ENCODE measurements at regions not wholly inside any gene's neighbourhood (a gene's known extent, or its start where the extent isn't known, plus 50 kb on each side); places are given as distances from the start of the nearest gene placed in this dataset.
"Not testable (repeated sequence)": the region's sequence is repeated elsewhere in the genome, so short reads cannot be mapped to it uniquely, and the experiment has no call there.

DNA sequence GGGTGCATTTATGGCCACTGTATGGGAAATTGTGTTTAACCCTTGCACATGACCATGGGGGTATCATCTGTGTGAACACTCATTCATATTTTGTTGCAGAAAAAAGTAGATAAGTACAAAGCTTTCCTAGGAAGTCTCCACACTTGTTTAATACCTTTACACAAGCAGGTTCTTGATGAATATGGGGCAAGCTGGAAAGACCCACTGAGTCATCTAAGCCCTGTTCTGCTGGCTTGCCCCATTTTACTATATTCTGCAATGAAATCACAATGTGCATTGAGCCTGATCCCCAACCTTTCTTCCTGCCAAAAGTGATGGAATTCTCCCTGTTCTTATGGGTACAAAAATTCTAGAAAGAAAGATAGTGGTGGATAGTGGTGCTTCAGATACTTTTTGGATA lies 99.8 kb downstream of the CCDC71L start:
- no peak for DNase-seq

GRCh38 chr7:106560482-106560881 lies 100.5 kb downstream of the CCDC71L start:
- no peak for DNase-seq

DNA sequence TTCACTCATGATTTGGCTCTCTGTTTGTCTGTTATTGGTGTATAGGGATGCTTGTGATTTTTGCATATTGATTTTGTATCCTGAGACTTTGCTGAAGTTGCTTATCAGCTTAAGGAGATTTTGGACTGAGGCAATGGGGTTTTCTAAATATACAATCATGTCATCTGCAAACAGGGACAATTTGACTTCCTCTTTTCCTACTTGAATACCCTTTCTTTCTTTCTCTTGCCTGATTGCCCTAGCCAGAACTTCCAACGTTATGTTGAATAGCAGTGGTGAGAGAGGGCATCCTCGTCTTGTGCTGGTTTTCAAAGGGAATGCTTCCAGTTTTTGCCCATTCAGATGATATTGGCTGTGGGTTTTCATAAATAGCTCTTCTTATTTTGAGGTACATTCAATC lies 104.7 kb downstream of the CCDC71L start:
- not testable (repeated sequence) for DNase-seq

DNA sequence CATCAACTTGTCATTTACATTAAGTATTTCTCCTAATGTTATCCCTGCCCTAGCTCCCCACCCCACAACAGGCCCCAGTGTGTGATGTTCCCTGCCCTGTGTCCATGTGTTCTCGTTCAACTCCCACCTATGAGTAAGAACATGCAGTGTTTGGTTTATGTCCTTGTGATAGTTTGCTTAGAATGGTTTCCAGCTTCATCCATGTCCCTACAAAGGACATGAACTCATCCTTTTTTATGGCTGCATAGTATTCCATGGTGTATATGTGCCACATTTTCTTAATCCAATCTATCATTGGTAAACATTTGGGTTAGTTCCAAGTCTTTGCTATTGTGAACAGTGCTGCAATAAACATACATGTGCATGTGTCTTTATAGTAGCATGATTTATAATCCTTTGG lies 106.3 kb downstream of the CCDC71L start:
- DNase-seq, result not testable (repeated sequence)

- no peak for DNase-seq
Measured at GRCh38 chr7:106553446-106553836, 107.5 kb downstream of the CCDC71L start.

DNA sequence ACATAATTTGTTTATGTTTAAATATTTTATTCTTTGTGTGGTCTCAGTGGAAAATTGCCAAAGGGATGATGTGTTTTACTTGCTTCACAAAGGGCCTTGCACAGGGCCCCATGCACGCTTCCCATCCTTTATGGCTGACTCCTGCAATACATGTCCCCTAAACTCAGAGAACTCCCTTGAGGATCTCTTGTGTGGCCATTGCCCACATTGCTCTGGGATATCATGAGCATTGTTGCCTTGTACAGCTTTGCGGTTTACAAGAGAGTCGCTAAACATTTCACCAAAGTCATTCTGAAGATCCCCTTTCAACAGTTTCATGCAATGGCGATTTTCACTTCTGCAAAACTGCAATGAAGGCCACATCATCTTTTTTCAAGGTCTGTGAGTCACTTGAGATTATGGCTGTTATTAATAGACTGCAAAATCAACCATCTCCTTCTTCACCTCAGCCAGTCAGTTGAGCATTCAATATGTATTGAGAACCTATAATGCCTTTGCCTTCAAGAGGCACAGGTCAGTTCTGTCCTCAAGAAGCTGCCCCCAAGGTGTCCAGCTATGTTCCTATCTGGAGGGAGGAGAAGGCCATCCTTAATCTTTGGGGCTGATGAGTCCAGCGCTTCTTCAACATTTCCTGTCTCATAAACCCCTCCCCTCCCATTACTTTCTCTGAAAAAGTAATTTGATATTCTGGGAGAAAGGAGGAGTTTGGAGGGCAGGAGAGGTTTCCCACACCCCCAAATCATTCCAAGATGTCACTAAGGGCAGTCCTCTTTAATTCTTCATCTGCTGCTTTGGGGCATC lies 108.1 kb downstream of the CCDC71L start:
- no peak for DNase-seq

- DNase-seq, result no peak
Measured at GRCh38 chr7:106551936-106552335, 109.0 kb downstream of the CCDC71L start.

GRCh38 chr7:106548491-106548890 lies 112.5 kb downstream of the CCDC71L start:
- no peak for DNase-seq

GRCh38 chr7:106545275-106545674 lies 115.7 kb downstream of the CCDC71L start:
- DNase-seq, result no peak

GRCh38 chr7:106543221-106543757 lies 117.7 kb downstream of the CCDC71L start:
- DNase-seq, result no peak

DNA sequence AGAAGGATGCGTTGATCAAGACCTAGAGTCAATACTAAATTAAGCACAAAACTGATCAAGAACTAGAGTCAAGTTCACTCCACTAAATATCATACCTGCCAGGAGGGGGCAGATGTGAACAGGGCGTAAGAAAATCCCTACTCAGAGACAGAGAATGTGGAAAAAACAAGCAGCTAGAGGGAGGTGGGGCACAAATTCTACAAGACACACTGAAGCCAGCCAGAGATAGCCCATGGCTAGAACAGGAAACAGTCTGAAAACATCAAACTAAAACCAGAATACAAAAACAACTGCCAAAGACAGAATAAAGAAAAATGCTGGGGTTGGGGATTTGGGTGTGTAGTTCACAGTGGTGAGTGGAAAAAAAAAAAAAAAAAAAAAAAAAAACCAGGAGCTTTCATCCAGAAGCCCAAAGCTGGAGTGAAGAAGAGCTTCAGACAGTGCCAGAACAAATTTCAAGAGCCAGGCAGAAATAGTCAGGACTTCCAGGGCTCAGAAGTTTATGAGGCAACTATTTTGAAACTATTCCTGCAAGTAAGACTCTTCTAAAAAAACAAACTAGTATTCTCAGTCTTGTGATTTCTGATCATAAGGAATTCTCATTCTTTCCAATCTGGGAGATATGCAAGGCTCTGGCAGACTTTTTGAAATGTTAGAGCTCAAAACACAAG lies 118.3 kb downstream of the CCDC71L start:
- DNase-seq, result peak; percentile 21

DNA sequence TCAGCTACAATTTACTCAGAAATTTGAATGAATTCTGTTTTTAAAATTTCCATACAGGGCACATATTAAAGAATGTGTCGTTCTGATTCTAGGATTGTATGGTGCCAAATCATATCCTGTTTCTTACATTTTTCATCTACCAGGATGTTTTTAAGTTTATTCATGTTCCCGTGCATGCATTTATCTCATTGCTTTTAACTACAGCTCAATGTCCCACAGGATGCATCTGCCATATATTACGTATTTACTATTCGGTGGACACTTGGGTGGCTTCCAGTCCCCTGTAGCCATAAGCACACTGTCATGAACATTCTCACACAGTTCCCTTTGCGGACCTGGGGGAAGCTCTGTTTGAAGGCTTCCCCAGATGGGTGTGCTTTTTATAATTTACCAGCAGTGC lies 122.3 kb downstream of the CCDC71L start:
- no peak for DNase-seq

DNA sequence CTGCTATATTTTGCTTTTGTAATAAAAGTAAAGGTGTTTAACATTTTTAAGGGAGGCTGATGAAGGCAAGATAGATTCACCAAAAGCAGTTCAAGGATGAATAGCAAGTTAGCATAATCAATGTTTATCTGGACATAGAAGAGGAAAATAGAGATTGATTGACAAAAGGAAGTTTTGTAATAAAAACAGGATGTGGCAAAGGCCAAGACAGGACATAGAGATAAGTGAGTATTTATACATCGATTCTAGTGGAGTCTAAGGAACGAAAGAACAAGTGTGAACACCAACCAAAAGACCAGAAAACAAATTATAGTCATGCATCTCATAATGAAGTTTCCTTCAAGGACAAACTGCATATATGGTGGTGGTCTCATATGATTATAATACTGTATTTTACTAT lies 123.8 kb downstream of the CCDC71L start:
- DNase-seq, result no peak

- no peak for DNase-seq
Measured at GRCh38 chr7:106536079-106536478, 124.9 kb downstream of the CCDC71L start.

DNA sequence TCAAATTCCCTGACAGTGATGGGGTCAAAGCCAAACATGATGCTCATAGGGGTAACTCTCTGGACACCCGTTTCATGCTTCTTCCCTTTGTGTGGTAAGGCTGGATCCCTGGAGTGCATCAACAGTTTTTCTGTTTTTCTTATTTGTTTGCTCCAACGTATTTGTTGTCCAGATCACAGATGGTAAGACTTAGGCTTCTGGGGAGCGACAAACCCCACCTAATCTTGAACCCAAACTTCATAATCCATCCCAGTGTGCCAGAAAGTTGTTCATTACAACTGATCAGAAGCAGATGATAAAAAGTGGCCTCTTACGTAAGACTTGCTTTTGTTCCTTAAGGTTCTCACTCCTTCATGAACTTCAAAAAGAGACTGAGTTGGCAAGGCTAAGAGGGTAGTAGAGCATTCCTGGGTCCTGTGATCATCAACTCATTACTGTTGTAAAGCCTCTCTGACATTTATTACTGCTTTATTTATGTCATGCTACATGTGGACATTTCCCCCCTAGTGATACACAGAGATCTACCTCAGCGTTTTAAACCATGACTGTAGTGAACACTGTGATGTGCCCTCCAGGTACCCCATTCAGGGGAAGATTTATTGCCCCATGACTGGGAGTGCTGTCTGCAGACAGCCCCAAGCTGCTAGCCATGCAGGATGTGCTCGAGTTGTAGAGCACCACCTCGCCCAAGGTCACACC lies 125.6 kb downstream of the CCDC71L start:
- no peak for DNase-seq

DNA sequence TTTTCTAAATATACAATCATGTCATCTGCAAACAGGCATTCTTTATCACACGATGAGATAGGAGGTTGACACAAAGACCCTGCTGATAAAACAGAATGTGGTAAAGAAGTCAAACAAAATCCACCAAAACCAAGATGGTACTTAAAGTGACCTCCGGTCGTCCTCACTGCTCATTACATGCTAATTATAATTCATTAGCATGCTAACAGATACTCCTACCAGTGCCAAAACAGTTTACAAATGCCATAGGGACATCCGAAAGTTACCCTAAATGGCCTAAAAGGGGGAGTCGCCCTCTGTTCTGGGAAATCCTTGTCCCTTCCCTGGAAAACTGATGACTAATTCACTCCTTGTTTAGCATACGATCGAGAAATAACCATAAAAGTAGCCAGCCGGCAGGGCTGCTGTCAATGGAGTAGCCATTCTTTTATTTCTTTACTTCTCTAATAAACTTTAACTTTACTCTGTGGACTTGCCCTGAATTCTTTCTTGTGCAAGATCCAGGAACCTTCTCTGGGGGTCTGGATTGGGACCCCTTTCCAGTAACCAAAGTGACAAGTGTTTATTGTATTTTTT lies 126.6 kb downstream of the CCDC71L start:
- DNase-seq, result no peak

DNA sequence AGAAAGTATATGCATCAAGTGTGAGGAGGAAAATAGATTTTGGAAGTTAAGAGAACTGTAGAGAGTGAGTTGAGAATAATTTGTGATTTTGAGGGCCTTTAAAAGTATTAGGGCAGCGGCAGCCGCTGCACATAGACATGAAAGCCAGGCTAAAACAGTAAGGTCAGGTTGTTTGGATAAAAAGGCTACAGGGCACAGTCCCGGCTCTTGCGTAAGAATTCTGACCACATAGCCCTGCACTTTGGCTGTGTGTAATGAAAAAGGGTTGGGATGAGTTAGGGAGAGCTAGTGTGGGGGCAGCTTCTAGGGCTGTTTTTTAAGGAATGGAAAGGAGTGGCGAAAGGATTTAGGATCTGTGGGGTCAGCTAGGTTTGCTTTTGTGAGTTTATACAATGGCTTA lies 130.8 kb downstream of the CCDC71L start:
- not testable (repeated sequence) for DNase-seq

DNA sequence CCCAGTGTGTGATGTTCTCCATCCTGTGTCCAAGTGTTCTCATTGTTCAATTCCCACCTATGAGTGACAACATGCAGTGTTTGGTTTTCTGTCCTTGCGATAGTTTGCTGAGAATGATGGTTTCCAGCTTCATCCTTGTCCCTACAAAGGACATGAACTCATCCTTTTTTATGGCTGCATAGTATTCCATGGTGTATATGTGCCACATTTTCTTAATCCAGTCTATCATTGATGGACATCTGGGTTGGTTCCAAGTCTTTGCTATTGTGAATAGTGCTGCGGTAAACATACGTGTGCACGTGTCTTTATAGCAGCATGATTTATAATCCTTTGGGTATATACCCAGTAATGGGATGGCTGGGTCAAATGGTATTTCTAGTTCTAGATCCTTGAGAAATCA lies 134.3 kb downstream of the CCDC71L start:
- DNase-seq, result not testable (repeated sequence)

DNA sequence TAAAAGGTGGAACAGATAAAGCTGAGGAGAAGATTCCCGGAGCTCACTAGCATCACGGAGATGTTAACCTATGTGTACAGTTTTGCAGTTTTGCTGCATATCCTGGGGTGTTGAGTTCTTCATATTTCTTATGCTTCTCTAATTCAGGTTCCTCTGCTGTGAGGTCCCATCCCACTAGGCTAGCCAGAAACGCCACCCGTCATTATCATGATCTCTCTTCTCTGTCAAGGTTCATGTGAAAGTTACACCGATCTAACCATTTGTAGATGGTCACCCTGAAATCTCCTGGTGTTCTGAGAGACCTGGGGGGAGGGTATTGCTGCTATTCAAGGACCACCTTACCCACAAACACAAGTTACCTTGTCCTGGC lies 136.3 kb downstream of the CCDC71L start:
- no peak for DNase-seq

DNA sequence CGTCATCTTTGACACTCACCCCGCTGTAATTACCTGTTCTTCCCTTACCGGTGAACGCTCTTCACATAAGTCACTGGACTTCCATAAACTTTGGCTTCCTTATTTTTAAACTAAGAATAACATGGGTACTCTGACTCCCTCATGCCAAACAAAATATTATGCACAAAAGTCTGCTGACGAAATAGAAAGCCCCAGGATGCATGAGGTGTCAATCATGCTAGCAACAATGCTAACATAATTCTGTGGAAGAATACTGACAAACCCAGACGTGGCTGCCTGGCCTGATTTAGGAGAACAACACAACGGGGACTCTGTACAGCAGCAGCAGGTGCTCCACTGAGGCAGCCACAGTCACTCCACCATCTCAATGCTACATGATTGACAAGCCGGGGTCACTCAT lies 137.5 kb downstream of the CCDC71L start:
- no peak for DNase-seq

DNA sequence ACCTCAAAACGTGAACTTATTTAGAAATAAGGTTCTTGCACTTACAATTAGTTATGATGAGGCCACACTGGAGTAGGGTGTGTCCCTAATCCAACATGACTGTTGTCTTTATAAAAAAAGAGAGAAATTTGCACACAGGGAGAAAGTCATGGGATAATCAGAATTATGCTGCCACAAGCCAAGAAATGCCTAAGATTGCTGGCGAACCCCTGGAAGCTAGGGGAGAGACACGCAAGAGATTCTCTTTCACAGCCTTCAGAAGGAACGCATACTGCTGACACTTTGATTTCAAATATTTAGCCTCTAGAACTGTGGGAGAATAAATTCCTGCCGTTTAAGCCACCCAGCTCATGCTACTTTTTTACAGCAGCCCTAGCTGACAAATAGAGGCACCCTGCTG lies 138.3 kb downstream of the CCDC71L start:
- DNase-seq, result no peak

- DNase-seq, result no peak
Measured at GRCh38 chr7:106521541-106521940, 139.4 kb downstream of the CCDC71L start.

DNA sequence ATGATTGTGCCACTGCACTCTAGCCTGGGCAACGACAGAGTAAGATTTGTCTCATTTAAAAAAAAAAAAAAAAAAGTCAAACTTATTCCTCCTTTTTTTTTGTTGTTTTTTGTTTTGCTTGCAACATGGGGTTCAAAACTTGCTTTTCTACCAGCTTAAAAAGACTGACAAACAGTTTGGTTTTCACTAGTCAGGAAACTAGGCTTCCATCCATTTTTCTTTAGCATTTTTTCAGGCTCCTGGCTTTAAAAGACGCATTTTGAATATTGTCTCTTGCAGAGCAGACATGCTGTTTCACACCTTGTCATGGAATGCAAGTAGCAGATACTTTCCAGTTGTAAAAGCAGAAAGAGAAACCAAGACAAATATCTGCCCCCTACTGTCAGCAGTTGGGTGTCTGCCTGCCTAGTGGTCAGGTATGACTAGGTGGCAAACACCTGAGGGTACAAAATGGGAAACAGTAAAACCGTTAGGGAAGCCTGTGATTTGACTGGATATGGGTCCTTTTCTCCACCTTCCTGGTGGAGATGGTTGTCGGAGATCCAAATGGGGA lies 139.9 kb downstream of the CCDC71L start:
- DNase-seq, result no peak
